Suprapubic skin (tissue), 4 donors: ENCODE measurements at regions not wholly inside any gene's neighbourhood (a gene's known extent, or its start where the extent isn't known, plus 50 kb on each side); places are given as distances from the start of the nearest gene placed in this dataset.
"Not testable (repeated sequence)": the region's sequence is repeated elsewhere in the genome, so short reads cannot be mapped to it uniquely, and the experiment has no call there.

Source experiments
- DNase-seq, 2 donors: peaks; one replicate each; pipeline ENCODE4 v3.0.0-alpha.2; 2019; ENCODE audit warnings: low spot score in 2 of 2
- H3K27ac ChIP-seq: fragments of 200-600 bp; sonication (generic); one replicate; pipeline ENCODE4 v1.5.1; 2019
- H3K27me3 ChIP-seq: fragments of 200-600 bp; sonication (generic); one replicate; pipeline ENCODE4 v1.5.1; 2019
- H3K36me3 ChIP-seq: fragments of 200-600 bp; sonication (generic); one replicate; pipeline ENCODE4 v1.5.1; 2019
- H3K4me1 ChIP-seq: fragments of 200-600 bp; sonication (generic); one replicate; pipeline ENCODE4 v1.5.1; 2019
- H3K4me3 ChIP-seq: fragments of 200-600 bp; sonication (generic); one replicate; pipeline ENCODE4 v1.5.1; 2019; ENCODE audit warnings: mild to moderate bottlenecking
- H3K9me3 ChIP-seq: fragments of 200-600 bp; sonication (generic); one replicate; pipeline ENCODE4 v1.5.1; 2019
- CTCF ChIP-seq, 2 donors: fragments of 200-600 bp in 1 of 2; fragments of 450-650 bp in 1 of 2; sonication (generic) in 1 of 2; IDR thresholded peaks; one replicate each; pipeline ENCODE4 v1.5.1; 2016 to 2019; ENCODE audit warnings: antibody characterized with exemption in 2 of 2, mild to moderate bottlenecking in 1 of 2, moderate library complexity in 1 of 2
- EP300 ChIP-seq: sonication (generic); formaldehyde crosslinking; IDR thresholded peaks from one replicate; pipeline ENCODE4 v1.6.1; 2017; ENCODE audit warnings: antibody characterized with exemption
- POLR2A ChIP-seq, 2 donors: fragments of 450-650 bp; IDR thresholded peaks; one replicate each; pipeline ENCODE4 v1.6.1; 2017; ENCODE audit warnings: antibody characterized with exemption in 2 of 2, mild to moderate bottlenecking in 2 of 2, moderate library complexity in 2 of 2
- POLR2AphosphoS5 ChIP-seq, 3 donors: sonication (generic); formaldehyde crosslinking; IDR thresholded peaks; one replicate each; pipeline ENCODE4 v1.6.1; 2017; ENCODE audit warnings: antibody characterized with exemption in 3 of 3
- WGBS: methylation state at CpG from one replicate; pipeline ENCODE4 v1.1.5; 2018; 5-methylcytosine and 5-hydroxymethylcytosine counted together

GRCh38 chr11:112697391-112698178 is 263.6 kb upstream of the NCAM1 start:
- TF ChIP-seq POLR2AphosphoS5 (IDR thresholded peaks at IDR 0.05), result no peak
- no peak for TF ChIP-seq EP300
- TF ChIP-seq POLR2A (IDR thresholded peaks at IDR 0.05), result no peak
- WGBS, result 26% methylated on average over 10 of the region's 10 CpGs
- no peak overlapping the region for H3K4me3 ChIP-seq
- no peaks in the 10 kb centered on the region for H3K36me3 ChIP-seq
- no peak for DNase-seq
- H3K9me3 ChIP-seq, result no peaks in the 10 kb centered on the region
- peaks cover 17% of the 10 kb centered on the region for H3K4me1 ChIP-seq
- no peak overlapping the region for H3K27ac ChIP-seq
- H3K27me3 ChIP-seq, result no peaks in the 10 kb centered on the region

- TF ChIP-seq POLR2A (IDR thresholded peaks at IDR 0.05) (no peak), POLR2AphosphoS5 (IDR thresholded peaks at IDR 0.05) (no peak), CTCF (IDR thresholded peaks at IDR 0.05) (no peak), EP300 (no peak)
- 71% methylated on average over 2 of the region's 2 CpGs for whole genome bisulfite sequencing
Observed at GRCh38 chr11:112705148-112705547, 256.1 kb upstream of the NCAM1 start.

GRCh38 chr11:112706863-112707262 is 254.4 kb upstream of the NCAM1 start:
- no peaks in the 10 kb centered on the region for H3K9me3 ChIP-seq
- DNase-seq, result no peak
- TF ChIP-seq EP300 (no peak), CTCF (IDR thresholded peaks at IDR 0.05) (no peak), POLR2AphosphoS5 (IDR thresholded peaks at IDR 0.05) (no peak), POLR2A (IDR thresholded peaks at IDR 0.05) (no peak)
- H3K36me3 ChIP-seq, result no peaks in the 10 kb centered on the region
- H3K27me3 ChIP-seq, result no peaks in the 10 kb centered on the region
- H3K4me1 ChIP-seq, result no peaks in the 10 kb centered on the region
- WGBS, result 95% methylated on average over 1 of the region's 1 CpG
- H3K27ac ChIP-seq, result no peak overlapping the region
- H3K4me3 ChIP-seq, result no peak overlapping the region

More at GRCh38 chr11:112705148-112705547, 256.1 kb upstream of the NCAM1 start:
- Histone ChIP-seq H3K4me3 (no peak overlapping the region), H3K36me3 (no peaks in the 10 kb centered on the region), H3K27ac (no peak overlapping the region), H3K27me3 (no peaks in the 10 kb centered on the region), H3K9me3 (no peaks in the 10 kb centered on the region), H3K4me1 (no peaks in the 10 kb centered on the region)
- no peak for DNase-seq

- not testable (repeated sequence) for H3K4me3 ChIP-seq, H3K9me3 ChIP-seq, H3K27ac ChIP-seq, H3K36me3 ChIP-seq, DNase-seq, H3K4me1 ChIP-seq, H3K27me3 ChIP-seq
- WGBS, result 90% methylated on average over 4 of the region's 4 CpGs
Observed at GRCh38 chr11:112714340-112714739, 246.9 kb upstream of the NCAM1 start.

GRCh38 chr11:112715056-112715455 is 246.2 kb upstream of the NCAM1 start:
- no peaks in the 10 kb centered on the region for H3K27me3 ChIP-seq
- 84% methylated on average over 2 of the region's 2 CpGs for WGBS
- no peak for TF ChIP-seq CTCF (IDR thresholded peaks at IDR 0.05)
- no peak for TF ChIP-seq EP300
- no peak for TF ChIP-seq POLR2A (IDR thresholded peaks at IDR 0.05)
- no peak for TF ChIP-seq POLR2AphosphoS5 (IDR thresholded peaks at IDR 0.05)

GRCh38 chr11:112718483-112718882 is 242.7 kb upstream of the NCAM1 start:
- Histone ChIP-seq H3K27ac (no peak overlapping the region), H3K4me1 (no peaks in the 10 kb centered on the region), H3K9me3 (no peaks in the 10 kb centered on the region), H3K27me3 (no peaks in the 10 kb centered on the region), H3K4me3 (no peak overlapping the region), H3K36me3 (no peaks in the 10 kb centered on the region)
- no peak for TF ChIP-seq POLR2A (IDR thresholded peaks at IDR 0.05)
- no peak for TF ChIP-seq EP300
- no peak for TF ChIP-seq POLR2AphosphoS5 (IDR thresholded peaks at IDR 0.05)
- no peak for TF ChIP-seq CTCF (IDR thresholded peaks at IDR 0.05)
- 0% methylated on average over 1 of the region's 1 CpG for WGBS
- DNase-seq, result no peak

More at GRCh38 chr11:112715056-112715455, 246.2 kb upstream of the NCAM1 start:
- no peak for DNase-seq
- no peaks in the 10 kb centered on the region for H3K9me3 ChIP-seq
- no peak overlapping the region for H3K4me3 ChIP-seq
- H3K4me1 ChIP-seq, result no peaks in the 10 kb centered on the region
- no peak overlapping the region for H3K27ac ChIP-seq
- H3K36me3 ChIP-seq, result no peaks in the 10 kb centered on the region
